DMS53 (cell line): ENCODE measurements at regions not wholly inside any gene's neighbourhood (a gene's known extent, or its start where the extent isn't known, plus 50 kb on each side); places are given as distances from the start of the nearest gene placed in this dataset.

Experiments used
- DNase-seq: peaks from one replicate; lab custom pipeline; 2025; lab: John Stamatoyannopoulos, UW

DNA sequence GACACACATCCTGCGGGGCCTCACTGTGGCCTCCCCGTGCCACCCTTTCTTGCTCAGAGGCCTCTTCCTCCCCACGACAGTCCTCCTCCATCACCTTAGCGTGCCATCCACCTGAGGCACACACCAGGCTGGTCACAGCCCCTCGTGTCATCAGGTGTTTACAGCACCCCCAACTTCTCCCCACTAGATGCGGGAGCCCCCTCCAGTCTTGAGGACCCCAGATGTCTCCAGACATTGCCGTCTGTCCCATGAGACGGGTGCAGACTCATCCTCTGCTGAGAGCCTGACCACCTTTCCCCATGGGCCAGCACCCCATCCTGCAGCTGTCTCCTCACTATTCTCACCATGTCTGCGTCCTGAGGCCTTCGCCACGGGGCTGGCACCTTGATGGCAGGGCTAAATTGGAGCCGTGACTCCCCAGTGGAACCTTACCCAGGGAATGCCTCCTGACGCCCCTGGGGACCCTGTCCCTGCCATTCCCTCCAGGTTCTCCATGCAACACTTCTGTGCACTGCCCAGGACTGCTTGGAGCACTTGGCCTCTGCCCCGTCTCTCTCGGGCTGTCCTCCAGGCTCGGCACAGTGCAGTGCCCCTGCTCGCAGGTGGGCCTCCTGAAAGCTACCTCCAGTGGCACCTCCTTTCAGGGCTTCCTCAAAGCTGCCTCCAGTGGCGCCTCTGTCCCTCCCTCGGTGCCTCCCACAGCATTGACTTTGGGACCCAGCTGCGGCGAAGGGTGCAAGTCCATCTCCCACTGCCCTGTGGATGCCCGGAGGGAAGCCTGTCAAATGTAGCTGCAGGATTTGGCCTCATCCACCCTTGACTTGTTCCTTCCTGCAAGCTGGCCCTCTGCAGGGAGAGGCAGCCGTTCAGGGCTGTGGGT, 1386.8 kb downstream of the BRD1 start:
- no peak for DNase-seq

DNA sequence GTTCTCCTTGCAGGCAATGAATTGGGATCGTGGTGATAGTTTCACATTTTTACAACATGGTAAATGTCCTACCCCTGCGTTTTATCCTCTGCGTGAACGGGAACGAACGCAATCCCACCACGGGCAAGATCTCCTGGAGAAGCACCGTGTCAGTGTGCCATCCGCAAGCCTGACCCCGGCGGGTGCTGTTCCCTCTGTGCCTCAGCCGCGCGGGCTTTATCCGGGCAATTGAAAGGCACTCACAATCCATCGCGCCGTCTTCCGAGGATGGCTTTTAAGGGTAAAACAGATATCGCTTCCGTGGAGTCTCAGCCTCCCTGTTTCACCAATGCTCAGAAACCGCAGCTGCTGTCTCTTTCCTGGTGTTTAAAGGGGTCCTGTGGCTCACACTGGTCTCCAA, 1387.5 kb downstream of the BRD1 start:
- DNase-seq: no peak

DNA sequence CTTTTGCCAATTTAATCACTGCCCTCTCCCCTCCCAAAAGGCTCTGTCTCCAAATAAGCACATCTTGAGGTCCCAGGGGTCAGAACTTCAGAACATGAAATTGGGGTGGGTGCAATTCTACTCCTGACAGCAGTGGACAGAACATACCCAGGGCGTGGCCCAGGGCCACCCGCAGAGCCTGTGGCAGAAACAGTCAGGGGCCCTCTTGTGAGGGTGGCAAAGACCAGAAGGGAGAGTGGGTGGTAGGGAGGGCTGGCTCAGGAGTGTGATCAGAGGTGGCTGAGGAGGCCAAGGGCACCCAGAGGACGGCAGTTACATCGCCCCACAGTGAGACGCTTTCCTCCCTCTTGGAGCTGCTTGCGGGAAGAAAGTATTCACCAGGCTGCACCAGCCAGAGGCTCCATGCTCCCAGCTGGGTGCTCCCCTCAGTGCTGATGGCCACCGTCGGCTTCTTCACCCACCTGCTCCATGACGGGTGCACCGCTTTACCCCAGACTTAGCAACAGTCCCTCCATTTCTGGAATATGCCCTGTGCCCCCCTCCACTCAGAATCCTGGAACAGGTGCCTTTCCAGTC, 1388.0 kb downstream of the BRD1 start:
- DNase-seq: no peak

DNA sequence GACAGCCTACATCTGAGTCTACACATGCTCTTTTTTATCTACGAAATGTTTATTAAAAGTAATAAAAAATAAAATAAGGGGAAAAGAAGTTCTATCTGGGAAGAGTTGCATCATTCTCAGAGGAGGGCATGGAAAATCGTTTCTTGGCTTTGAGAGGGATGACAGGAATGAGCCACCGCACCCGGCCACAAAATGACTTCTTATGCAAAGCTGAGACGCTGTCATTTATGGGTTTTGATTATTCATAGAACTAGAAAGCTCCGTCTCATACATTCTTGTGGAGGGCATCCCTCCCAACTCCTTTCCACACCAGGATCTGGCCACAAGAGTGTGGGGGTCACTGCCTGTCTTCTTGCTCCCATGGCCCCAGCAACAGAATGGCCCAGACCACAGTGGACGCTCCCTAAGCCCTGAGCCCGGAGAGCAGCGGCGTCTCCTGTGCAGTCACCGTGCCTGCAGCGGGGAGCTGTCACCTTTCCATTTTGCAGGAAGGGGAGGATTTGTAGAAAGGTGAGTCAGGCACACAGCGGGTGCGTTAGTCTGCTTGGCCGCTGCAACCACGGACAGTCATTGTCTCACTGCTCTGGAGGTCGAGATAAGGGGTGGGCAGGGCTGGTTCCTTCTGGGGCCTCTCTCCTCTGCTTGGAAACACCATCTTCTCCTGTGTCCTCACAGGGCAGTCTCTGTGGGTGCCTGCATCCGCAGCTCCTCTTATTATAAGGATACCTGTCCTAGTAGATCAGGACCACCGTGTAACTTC, 1388.7 kb downstream of the BRD1 start:
- no peak for DNase-seq

DNA sequence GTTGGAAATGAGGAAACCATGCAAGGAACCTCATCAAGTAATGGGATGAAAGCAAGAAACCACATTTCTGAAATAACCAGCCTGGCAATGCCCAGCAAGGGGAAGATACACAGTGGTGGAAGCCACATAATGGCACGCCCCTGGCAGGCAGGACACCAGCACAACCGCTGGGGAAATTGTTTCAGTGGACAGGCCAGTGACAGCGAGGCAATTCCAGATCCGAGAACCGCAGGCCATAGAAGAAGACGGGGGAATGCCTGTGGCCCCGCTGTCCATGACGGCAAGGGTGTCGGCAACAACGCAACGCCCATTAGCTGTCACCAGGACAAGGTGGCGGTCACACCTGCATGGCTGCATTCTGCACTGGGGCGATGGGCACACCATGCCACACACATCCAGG, 1389.6 kb downstream of the BRD1 start:
- DNase-seq: no peak

DNA sequence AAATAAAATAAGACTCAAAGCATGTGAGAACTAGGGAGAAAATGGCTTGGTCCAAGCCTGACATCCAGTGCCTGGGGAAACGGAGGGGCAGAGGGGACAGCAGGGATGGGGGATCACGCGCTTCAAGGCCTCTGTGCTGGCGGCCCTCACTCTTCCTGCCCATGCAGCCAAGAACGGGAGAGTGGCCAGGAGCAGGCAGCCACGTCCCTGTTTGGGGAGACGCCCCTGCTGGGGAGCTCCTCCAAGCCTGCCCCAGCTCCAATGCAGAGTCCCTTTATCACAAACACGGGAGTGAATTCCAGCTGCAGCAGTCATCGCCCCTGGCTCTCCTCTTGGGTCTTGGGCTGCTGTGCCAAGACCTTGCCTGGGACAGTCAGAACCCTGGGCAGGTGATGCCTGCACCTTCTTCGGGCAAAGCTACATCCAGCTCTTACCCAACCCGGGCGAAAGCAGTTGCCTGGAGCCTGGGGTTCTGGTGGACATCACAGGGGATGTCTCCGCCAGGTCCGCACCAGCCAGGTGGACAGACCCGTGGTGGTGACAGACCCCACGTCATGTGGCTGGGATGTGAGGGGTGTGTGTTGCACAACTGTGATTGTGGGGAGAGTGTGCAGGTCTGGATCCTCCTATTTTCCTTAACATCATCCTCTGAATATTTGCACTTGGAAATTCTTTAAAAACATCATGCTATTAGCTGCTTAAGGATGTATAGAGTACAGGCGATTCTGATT, 1391.3 kb downstream of the BRD1 start:
- no peak for DNase-seq

DNA sequence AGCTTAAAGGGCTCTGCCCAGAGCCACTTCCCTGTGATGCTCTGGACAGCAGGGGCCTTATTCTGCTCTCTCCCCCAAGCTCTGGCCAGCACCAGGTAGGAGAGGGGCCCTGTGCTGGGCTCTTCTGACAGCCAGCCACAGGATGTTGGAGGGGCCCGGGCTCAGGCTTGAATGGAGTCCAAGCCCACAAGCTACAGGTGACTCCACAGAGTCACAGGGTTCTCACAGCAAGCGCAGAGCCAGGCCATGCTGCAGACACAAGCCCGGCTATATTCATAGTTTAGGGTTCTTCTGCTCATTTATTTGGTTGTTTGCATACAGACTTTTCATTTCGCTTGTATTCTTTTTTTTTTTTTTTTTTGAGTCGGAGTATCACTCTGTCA, 1392.8 kb downstream of the BRD1 start:
- no peak for DNase-seq

DNA sequence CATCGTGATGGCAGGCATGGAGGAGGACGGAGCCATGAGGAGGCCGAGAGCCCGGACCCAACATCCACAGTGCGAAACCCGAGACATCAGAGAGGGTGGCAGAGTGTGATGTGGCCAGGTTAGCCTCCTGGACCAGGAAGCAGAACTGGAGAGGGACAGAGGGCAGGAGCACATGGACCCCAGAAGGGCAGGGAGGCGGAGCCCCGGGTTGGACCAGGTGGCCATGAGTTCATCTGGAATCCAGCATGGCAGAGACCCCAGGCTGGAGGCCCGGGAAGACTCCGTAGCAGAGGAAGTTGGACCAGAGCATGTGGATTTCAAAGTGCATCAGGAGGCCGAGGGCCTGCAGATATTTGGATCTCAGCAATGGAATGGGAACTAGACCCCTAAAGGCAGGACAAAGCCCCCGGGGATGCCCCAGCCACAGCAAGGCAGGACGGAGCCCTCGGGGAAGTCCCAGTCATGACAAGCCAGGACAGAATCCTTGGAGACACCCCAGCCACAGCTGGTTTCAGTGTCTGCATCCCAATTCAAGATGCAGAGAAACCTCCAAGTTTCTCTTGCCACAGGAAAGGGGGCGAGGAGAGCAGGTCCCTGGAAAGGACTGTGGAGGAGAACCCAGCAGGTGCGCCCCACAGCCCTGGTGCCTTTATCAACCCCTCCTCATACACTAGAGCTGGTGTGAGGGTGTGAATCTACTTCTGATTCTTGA, 1393.4 kb downstream of the BRD1 start:
- DNase-seq: no peak

DNA sequence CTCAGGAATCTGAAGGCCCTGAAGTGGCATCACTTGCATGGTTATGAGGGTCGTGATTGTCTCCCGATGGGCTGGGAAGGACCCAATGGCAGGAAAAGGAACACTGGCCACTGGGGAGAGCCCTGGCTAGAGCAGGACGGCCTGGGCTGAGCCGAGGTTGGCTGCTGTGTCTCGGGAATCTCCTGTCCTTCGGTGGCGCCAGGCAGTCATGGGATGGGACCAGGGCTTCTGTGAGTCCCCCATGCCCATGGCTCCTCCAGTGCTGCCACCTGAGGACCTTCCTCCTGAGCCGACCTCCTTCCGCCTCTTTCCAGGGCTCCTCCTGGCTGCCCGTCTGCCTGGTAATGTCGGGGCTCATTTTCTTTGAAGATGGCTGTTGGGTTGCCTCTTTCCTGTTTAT, 1394.0 kb downstream of the BRD1 start:
- DNase-seq: no peak

DNA sequence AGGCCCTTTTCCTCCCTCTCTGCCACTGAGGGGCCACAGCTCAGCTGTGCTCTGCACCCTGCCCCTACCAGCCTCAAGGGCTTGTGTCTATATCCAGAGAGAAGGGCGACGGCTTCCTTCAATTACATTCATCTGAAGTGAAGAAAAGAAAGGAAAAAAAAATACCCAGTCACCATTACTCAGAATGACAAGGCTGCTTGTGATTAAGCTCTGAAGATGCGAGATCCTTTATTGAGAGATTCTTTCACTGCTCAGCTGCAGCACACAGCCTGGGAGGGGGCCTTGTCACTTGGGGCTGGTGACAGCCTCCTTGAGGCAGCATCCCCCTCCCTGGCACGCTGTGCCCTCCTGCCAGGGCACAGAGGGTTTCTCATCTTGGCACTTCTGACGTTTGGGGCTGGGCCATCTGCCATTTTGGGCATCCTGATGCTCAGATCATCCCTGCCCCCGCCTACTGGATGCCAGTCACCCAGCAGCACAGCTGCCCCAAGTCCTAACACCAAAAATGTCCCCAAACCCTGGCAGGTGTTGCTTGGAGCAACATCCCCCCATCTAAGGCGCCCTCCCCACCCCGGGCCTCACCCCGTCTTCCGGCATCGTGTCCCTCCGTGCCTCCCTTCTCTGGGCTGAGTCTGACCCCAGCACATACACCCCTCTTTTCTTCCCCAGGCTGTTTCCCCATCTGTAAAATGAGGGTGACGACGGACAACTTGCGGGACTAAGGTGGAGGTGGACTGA, 1394.7 kb downstream of the BRD1 start:
- no peak for DNase-seq

DNA sequence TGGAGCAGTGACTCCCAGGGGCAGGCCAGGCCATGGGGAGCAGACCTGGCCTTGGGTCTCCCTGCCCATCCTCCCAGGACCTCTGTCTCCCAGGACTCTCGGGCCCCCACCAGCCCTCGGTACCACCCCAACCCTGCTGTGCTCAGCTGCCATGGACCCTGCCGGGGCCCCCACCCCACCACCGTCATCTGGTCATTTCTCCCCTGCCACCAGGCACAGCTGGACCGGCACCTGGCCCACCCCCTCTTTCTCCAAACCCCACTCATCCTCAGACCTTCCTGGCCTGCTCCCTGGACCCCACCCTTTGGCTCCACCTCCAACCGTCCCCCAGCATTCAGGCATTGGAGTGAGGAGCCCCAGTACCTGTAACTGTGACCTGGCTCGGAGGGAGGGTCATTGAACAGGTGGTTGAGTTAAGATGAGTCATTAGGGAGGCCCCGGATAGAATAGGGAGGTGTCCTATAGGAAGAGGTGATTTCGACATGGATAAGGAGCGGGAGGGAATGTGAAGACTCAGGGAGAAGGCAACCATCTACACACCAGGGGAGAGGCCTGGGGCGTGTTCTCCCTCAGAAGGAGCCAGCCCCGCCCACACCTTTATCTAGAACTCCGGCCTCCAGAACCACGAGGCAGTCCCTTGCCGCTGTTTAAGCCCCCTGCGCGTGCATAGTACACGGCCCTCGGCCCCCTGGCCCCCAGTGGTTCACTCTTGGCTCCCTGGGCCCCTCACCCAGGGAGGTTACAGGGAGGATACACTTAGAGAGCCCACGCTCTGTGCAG, 1395.9 kb downstream of the BRD1 start:
- DNase-seq: no peak

DNA sequence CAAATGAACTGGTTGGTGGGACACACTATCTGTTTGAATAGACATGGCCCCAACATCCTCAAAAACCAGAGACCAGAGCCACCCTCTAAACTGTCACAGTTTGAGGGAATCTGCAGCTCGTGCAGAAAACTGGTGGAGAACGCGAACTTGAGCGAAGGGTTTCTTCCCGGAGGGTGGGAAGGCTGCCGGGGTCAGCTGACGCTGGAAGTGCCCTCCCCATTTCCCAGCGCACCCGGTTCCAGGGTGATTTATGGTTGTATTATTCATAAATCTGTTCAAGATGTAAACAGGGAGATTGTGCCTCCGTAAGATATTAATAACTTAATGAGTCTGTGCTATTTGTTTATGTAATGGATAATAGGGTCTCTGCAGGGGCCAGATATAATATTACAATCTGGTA, 1396.7 kb downstream of the BRD1 start:
- no peak for DNase-seq

DNA sequence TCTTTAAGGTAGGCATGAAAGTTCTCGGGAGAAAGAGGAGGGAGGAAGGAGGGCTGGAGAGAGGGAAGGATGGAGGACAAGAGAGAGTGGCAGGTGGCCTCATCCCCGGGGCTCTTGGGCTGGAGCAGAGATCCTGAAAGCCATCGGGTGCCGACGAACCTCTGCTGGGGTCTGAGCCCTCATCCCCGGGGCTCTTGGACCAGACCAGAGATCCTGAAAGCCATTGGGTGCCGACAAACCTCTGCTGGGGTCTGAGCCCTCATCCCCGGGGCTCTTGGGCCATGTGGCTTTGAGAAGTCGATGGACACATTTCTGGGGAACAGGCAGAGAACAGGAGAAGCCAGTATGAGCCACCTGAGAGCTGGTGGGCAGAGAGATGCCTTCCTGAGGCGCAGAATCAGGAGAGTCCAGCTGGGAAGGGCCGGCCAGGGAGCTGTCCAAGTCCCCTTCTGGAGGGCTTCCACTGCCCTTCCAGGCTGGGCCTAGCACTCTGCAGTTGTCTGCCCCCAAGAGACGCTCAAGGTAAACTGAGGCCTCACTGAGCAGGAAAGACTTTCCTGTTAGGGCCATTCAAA, 1398.1 kb downstream of the BRD1 start:
- DNase-seq: no peak

DNA sequence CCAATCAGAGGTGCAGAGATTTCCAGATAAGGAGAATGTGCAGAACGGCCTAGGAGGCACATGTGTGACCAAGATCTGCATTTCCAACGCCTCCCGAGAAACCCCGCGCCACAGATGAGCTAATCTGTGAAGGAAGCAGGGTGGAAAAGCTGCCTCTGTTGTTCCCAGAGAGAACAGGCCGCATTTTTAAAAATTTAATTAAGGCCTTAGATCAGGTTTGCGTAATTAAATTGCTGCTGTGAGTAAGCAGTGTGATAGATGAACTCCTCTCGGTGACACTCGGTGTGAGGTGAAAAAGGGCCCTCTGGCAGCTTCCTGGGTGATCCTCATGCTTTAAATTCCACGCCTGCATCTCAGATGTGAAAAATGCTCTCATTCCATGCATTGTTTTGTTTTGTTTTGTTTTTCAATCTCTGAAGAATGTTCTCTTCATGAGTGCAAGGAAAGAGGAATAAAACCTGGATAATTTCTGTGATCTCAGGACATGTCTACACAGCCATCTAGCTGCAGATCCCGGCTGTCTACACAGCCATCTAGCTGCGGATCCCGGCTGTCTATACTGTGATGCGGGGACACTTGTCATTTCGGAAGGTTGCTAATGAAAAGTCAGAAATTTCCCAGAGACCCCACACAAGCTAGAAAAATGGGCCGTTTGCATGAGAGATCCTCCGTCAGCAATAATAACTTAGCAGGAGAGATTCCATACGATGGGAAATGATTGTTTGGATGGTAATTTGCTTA, 1398.9 kb downstream of the BRD1 start:
- DNase-seq: no peak

DNA sequence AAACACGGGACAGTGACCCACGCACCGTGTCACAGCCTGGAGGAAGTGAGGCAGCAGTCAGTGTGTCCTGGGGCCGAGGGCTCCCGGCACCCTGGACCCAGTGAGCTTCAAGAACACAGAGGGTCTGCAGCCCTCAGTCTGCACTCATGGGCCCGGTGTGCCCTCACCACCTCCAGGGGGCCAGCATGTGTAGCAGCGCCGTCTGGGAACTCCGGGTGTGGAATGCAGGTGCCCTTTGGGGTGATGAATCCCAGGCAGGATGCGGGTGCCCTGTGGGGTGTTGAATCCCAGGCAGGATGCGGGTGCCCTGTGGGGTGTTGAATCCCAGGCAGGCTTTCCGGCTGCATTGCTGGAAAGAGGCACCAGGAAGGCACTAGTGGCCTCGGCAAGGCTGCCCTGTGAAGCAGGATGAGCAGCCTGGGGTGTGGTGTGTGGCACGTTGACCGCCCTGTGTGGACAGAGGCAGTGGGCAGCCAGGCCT, 1399.9 kb downstream of the BRD1 start:
- DNase-seq: no peak

DNA sequence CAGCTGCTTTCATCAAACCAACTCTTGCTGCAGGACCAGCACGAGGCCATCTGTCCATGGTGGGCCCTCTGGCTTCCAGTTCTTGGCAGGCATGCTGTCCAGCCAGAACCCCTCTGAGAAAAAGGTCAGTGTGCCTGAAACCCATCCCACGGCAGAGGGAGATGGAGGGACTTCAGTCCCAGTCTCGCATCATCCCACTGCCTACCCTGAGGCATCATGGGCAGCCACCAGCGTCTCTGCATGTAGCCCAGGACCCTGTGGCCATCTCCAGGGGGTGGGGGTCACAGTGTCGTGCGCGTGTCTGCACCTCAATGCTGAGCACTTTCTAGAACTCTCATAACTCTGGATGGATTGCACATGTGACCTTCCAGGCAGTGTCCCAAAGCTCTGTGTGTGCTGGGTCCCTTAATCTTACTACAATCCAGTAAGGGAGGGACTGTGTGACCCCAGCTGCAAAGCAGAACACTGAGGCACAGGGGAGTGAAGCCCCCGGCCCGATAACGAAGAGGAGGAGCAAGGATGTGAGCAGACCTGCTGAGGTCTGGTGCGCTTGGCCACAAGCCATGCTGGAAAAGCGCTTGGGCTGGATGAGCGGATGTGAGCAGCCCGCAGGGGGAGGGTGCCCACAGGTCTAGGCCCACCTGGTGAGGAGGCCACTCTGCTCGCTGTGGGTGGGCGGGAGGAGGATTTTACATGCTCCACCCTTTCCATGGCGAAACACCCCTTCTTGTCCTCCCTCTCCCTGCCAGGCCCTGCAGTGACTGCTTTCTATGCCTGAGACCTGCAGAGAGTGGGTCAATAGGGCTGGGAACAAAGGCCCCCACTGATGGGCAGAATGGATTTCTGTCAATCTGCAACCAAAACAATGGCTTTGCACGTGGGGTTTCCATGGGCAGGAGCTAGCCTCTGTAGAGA, 1401.0 kb downstream of the BRD1 start:
- DNase-seq: no peak

DNA sequence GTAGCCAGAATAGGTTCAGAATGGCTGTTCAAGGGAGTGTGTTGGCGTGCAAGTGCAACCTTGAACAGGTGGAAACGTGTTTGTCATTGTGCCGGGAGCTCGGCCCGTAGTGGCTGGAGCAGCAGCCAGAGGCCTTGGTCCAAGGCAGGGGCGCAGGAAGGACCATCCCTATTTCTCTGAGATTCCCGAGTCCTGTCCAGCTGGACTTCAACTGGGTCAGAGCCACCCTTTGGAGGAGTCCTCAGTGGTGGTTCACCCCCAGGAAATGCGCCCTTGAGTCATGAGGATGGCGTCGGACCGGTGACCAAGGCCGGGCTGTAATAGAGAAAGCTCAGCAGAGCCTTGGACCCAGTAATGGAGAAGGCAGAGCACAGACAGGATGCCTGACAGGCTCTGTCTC, 1402.0 kb downstream of the BRD1 start:
- no peak for DNase-seq

DNA sequence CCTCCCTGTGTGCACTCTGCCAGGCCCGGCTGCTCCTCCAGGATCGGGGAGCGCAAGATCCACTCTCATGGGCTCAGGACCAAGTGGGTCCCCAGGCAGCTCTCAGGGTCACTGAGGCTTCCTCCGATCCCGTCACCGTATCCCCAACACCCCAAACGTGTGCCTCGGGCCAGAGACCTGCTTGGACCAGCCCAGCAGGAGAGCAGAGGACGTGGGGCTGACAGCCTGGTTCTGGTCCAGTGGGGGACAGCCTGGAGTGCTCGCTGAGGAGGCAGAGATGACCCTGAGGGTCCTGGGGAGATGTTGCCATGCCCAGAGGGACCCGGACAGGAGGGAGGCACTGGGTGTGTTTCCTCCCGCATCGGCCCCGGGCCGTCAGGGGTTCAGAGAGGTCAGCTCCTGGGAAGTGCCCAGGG, 1402.6 kb downstream of the BRD1 start:
- no peak for DNase-seq
